Gastroesophageal sphincter (tissue), 3 donors: ENCODE measurements at regions not wholly inside any gene's neighbourhood (a gene's known extent, or its start where the extent isn't known, plus 50 kb on each side); places are given as distances from the start of the nearest gene placed in this dataset.

Experiments
- EP300 ChIP-seq: sonication (generic); formaldehyde crosslinking; IDR thresholded peaks from one replicate; pipeline ENCODE4 v1.6.1; 2017; ENCODE audit warnings: antibody characterized with exemption, mild to moderate bottlenecking
- TF ChIP-seq, protein P1 (sequence below), 4 experiments: fragments of 200-600 bp in 2 of 4; fragments of 450-650 bp in 2 of 4; sonication (generic) in 1 of 4; IDR thresholded peaks; one replicate each; pipeline ENCODE4 v1.5.1; 2017 to 2019; ENCODE audit warnings: antibody characterized with exemption in 4 of 4, mild to moderate bottlenecking in 2 of 4, moderate library complexity in 2 of 4

DNA sequence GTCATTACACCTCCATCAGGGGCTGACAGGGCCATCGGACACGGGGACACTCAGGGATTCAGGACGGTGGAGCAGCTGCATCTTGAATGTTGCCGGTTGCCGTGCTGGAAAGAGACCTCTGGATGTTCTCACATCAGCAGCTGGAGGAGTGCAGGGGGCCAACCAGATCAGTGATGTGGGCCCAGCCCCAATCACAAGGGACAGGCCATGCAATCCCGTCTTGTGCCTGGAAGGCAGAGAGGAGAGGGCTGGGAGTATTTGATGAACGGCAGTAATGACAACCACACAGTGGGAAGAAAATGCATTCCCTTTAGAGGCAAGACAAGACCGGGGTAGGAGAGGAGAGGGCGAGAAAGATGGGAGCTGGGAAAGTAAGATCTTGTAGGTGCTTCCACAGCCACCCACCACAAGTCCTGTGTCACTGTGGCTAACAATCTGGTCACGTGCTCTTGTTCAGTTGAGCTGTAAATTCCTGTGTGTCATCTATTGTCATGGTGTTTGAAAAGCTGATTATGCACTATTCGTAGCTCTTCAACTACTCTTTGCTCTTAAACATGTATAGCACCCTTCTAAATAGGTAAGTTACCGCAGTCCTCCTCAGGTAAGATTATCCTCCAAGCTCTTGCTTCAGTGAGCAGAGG is 85.9 kb upstream of the LEP start:
- no peak for TF ChIP-seq EP300
- TF ChIP-seq, protein P1, sequence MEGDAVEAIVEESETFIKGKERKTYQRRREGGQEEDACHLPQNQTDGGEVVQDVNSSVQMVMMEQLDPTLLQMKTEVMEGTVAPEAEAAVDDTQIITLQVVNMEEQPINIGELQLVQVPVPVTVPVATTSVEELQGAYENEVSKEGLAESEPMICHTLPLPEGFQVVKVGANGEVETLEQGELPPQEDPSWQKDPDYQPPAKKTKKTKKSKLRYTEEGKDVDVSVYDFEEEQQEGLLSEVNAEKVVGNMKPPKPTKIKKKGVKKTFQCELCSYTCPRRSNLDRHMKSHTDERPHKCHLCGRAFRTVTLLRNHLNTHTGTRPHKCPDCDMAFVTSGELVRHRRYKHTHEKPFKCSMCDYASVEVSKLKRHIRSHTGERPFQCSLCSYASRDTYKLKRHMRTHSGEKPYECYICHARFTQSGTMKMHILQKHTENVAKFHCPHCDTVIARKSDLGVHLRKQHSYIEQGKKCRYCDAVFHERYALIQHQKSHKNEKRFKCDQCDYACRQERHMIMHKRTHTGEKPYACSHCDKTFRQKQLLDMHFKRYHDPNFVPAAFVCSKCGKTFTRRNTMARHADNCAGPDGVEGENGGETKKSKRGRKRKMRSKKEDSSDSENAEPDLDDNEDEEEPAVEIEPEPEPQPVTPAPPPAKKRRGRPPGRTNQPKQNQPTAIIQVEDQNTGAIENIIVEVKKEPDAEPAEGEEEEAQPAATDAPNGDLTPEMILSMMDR (IDR thresholded peaks at IDR 0.05) = no peak
